Upper lobe of right lung (tissue), 1 donor: ENCODE measurements at regions not wholly inside any gene's neighbourhood (a gene's known extent, or its start where the extent isn't known, plus 50 kb on each side); places are given as distances from the start of the nearest gene placed in this dataset.

Experiments
- ATAC-seq: fragments of 200-7000 bp; cut with Tn5 transposase; one replicate; pipeline ENCODE4 v1.9.1; 2020; ENCODE audit warnings: mild to moderate bottlenecking, moderate library complexity
- DNase-seq: peaks from one replicate; pipeline ENCODE4 v3.0.0-alpha.2; 2020
- H3K27ac ChIP-seq: fragments of 200-600 bp; one replicate; pipeline ENCODE4 v1.8.0; 2022
- H3K27me3 ChIP-seq: fragments of 200-600 bp; one replicate; pipeline ENCODE4 v1.8.0; 2022; ENCODE audit warnings: mild to moderate bottlenecking
- H3K36me3 ChIP-seq: fragments of 200-600 bp; one replicate; pipeline ENCODE4 v1.8.0; 2022
- H3K4me1 ChIP-seq: fragments of 200-600 bp; one replicate; pipeline ENCODE4 v1.8.0; 2022
- H3K4me3 ChIP-seq: fragments of 200-600 bp; one replicate; pipeline ENCODE4 v1.8.0; 2022; ENCODE audit warnings: mild to moderate bottlenecking
- H3K9me3 ChIP-seq: fragments of 200-600 bp; one replicate; pipeline ENCODE4 v1.8.0; 2022
- intact Hi-C: fragments of 100-400 bp; cut with DNase I; formaldehyde crosslinking; loops from one replicate; pipeline ENCODE4 v1.11.0; 2022
- TF ChIP-seq, protein P1 (sequence below): fragments of 200-600 bp; IDR thresholded peaks from one replicate; pipeline ENCODE4 v1.8.0; 2022; ENCODE audit warnings: antibody characterized with exemption
- donor health status: DM: no; HTN: yes; CAD: no; lungs with severe emphysema.

DNA sequence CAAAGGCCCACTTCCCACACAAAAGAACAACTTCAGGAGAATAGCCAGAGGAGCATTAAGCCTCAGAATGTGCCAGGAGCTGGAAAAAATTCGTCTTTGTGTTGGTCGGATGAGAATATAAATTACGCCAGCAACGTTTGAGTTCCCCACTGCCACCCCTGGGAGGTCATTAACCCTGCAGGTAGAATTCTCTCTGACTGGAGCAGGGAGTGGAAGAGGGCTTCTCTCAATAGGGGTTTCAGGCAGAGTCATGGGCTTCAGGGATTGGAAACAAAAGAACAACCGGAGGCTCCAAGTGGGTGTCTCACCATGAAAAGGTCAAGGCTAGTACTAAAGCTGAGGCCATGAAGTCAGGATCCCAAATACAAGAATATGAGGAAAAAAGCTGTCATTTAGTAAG, 69.0 kb upstream of the DDX18 start:
- TF ChIP-seq, protein P1, sequence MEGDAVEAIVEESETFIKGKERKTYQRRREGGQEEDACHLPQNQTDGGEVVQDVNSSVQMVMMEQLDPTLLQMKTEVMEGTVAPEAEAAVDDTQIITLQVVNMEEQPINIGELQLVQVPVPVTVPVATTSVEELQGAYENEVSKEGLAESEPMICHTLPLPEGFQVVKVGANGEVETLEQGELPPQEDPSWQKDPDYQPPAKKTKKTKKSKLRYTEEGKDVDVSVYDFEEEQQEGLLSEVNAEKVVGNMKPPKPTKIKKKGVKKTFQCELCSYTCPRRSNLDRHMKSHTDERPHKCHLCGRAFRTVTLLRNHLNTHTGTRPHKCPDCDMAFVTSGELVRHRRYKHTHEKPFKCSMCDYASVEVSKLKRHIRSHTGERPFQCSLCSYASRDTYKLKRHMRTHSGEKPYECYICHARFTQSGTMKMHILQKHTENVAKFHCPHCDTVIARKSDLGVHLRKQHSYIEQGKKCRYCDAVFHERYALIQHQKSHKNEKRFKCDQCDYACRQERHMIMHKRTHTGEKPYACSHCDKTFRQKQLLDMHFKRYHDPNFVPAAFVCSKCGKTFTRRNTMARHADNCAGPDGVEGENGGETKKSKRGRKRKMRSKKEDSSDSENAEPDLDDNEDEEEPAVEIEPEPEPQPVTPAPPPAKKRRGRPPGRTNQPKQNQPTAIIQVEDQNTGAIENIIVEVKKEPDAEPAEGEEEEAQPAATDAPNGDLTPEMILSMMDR, result no peak
- H3K27ac ChIP-seq, result no peak overlapping the region
- ATAC-seq, result no peak
- no peak for DNase-seq
- no peak overlapping the region for H3K4me3 ChIP-seq
- H3K36me3 ChIP-seq, result no peaks in the 10 kb centered on the region
- H3K9me3 ChIP-seq, result no peaks in the 10 kb centered on the region
- H3K4me1 ChIP-seq, result no peaks in the 10 kb centered on the region
- H3K27me3 ChIP-seq, result no peaks in the 10 kb centered on the region
- intact Hi-C loops, result no loop called here

DNA sequence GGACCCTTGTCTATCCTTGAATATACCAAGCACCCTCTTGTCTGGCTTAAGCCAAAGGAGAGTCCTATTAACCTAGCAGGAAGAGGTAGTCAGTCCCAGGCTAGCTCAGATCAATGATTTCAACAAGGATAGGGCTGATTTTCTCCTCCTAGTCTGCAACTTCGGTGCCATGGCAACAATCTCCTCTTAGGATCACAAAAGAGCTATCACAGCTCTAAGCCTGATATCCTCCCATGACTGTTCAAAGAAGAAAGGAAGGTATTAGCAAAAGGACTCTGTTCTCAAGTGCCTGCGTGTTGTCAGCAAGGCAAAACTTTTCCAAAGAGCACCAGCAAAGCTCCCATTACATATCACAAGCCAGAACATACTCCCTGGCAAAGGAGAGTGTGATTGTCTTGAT, 58.7 kb upstream of the DDX18 start:
- Histone ChIP-seq H3K4me1 (no peaks in the 10 kb centered on the region), H3K27me3 (no peaks in the 10 kb centered on the region), H3K9me3 (no peaks in the 10 kb centered on the region), H3K4me3 (no peak overlapping the region), H3K27ac (no peak overlapping the region), H3K36me3 (no peaks in the 10 kb centered on the region)
- intact Hi-C loops, result no loop called here
- no peak for ATAC-seq
- TF ChIP-seq, protein P1, result no peak
- DNase-seq, result no peak

DNA sequence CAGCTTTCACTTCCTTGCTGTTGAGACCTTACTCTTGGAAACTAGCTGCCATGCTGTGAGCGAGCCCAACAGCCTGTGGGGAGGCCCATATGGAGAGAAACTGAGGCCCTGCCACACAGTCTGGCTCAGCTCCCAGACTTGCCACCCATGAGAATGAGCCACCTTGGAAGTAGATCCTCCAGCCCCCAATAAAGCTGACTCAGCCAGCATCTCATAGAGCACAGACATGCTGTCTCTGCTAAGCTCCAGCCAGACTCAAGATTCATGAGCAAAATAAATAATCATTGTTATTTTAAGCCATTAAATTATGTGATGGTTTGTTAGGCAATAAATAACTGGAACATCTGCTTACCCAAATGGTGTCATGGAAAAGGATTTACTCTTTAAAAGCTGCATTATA, 53.6 kb upstream of the DDX18 start:
- no peak for DNase-seq
- TF ChIP-seq, protein P1, result no peak
- no peaks in the 10 kb centered on the region for H3K9me3 ChIP-seq
- intact Hi-C loops, result no loop called here
- no peaks in the 10 kb centered on the region for H3K27me3 ChIP-seq
- no peaks in the 10 kb centered on the region for H3K36me3 ChIP-seq
- no peak overlapping the region for H3K4me3 ChIP-seq
- no peaks in the 10 kb centered on the region for H3K4me1 ChIP-seq
- no peak overlapping the region for H3K27ac ChIP-seq
- no peak for ATAC-seq

DNA sequence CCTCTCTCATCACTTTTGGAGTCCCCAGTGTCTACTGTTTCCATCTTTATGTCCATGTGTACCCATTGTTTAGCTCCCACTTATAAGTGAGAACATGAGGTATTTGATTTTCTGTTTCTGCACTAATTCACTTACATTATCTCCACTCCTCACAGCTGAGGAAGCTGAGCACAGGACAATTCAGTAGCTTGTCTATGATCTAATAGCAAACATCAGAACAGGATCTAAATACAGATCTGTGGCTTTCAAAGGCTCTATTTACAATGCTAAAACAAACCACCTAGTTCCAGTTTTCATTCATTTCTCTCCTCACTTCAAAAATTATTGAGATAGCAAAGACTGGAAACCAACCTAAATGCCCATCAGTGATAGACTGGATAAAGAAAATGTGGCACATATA, 52.0 kb upstream of the DDX18 start:
- no peaks in the 10 kb centered on the region for H3K36me3 ChIP-seq
- TF ChIP-seq, protein P1, result no peak
- no peaks in the 10 kb centered on the region for H3K9me3 ChIP-seq
- ATAC-seq (no peak), DNase-seq (no peak)
- intact Hi-C loops, result no loop called here
- no peaks in the 10 kb centered on the region for H3K27me3 ChIP-seq
- no peak overlapping the region for H3K27ac ChIP-seq
- no peaks in the 10 kb centered on the region for H3K4me1 ChIP-seq
- no peak overlapping the region for H3K4me3 ChIP-seq

DNA sequence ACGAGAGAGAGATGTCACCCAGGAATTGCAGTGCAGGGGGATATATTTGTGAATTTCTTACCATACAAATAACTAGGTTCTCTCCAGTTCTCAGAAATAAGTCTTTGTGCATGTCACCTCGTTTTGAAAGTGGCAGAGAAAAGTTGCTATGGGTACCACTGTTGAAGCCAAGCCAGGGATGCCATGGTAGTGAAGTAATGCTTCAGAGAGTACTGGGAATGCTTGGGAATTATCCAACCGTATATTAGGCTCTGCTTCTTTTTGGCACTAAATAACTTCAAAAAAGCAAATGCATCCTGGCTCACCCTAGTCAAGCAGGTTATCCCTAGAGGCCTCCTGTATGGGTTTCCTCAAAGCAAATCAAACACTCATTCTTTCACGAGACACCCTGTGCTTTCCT, 50.7 kb upstream of the DDX18 start:
- Histone ChIP-seq H3K4me3 (no peak overlapping the region), H3K4me1 (no peaks in the 10 kb centered on the region), H3K9me3 (no peaks in the 10 kb centered on the region), H3K27me3 (no peaks in the 10 kb centered on the region), H3K27ac (no peak overlapping the region), H3K36me3 (no peaks in the 10 kb centered on the region)
- ATAC-seq, result no peak
- intact Hi-C loops, result no loop called here
- no peak for DNase-seq
- TF ChIP-seq, protein P1, result no peak
